Neural crest cell (in vitro differentiated cells): ENCODE measurements at regions not wholly inside any gene's neighbourhood (a gene's known extent, or its start where the extent isn't known, plus 50 kb on each side); places are given as distances from the start of the nearest gene placed in this dataset.

Experiments
- DNase-seq: peaks from one replicate; pipeline ENCODE4 v3.0.0; 2021; ENCODE audit warnings: low read depth, mixed read lengths, low spot score
- H3K27ac Mint-ChIP-seq: one replicate; pipeline ENCODE4 v1.8.0; 2021; ENCODE audit warnings: mild to moderate bottlenecking, mixed read lengths; ENCODE audit not compliant: unreplicated experiment
- H3K27me3 Mint-ChIP-seq: 2 replicates; pipeline ENCODE4 v1.8.0; 2021; ENCODE audit warnings: low read depth, mild to moderate bottlenecking, mixed read lengths
- H3K36me3 Mint-ChIP-seq: 2 replicates; pipeline ENCODE4 v1.8.0; 2021; ENCODE audit warnings: low read depth, mild to moderate bottlenecking, mixed read lengths
- H3K4me1 Mint-ChIP-seq: 2 replicates; pipeline ENCODE4 v1.8.0; 2021; ENCODE audit warnings: mixed read lengths
- H3K4me3 Mint-ChIP-seq: one replicate; pipeline ENCODE4 v1.8.0; 2021; ENCODE audit warnings: mild to moderate bottlenecking, mixed read lengths
- H3K9me3 Mint-ChIP-seq: 2 replicates; pipeline ENCODE4 v1.8.0; 2021; ENCODE audit warnings: mixed read lengths
- TF ChIP-seq, protein P1 (sequence below): fragments of 200-600 bp; sonication (generic); conservative IDR thresholded peaks from 2 replicates; pipeline ENCODE4 v1.5.0; 2021; ENCODE audit warnings: antibody characterized with exemption, mild to moderate bottlenecking

DNA sequence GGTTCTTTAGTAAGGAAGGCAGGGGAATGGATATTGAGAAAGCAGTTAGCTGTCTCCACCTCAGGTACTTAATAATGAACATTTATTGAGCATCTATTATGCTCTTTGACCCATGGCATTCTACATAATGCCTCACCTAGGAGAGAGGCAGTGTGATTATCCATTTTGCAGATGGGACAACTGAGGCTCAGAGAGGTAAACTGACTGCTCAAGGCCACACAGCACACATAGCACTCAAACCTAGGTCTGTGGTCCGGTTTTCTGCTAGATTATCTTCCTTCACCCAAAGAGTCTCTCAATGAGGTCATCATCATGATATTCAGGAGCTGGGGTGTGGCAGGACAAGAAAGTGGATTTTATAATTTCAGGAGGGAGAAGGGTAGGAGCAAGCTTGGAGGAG is 199.1 kb upstream of the LHX5 start:
- no peak overlapping the region for H3K27ac Mint-ChIP-seq
- TF ChIP-seq, protein P1, sequence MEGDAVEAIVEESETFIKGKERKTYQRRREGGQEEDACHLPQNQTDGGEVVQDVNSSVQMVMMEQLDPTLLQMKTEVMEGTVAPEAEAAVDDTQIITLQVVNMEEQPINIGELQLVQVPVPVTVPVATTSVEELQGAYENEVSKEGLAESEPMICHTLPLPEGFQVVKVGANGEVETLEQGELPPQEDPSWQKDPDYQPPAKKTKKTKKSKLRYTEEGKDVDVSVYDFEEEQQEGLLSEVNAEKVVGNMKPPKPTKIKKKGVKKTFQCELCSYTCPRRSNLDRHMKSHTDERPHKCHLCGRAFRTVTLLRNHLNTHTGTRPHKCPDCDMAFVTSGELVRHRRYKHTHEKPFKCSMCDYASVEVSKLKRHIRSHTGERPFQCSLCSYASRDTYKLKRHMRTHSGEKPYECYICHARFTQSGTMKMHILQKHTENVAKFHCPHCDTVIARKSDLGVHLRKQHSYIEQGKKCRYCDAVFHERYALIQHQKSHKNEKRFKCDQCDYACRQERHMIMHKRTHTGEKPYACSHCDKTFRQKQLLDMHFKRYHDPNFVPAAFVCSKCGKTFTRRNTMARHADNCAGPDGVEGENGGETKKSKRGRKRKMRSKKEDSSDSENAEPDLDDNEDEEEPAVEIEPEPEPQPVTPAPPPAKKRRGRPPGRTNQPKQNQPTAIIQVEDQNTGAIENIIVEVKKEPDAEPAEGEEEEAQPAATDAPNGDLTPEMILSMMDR: no peak
- no peak for DNase-seq
- peaks cover 77% of the 10 kb centered on the region for H3K27me3 Mint-ChIP-seq
- H3K36me3 Mint-ChIP-seq: no peaks in the 10 kb centered on the region
- H3K4me3 Mint-ChIP-seq: no peak overlapping the region
- no peaks in the 10 kb centered on the region for H3K9me3 Mint-ChIP-seq
- peaks cover 13% of the 10 kb centered on the region for H3K4me1 Mint-ChIP-seq

DNA sequence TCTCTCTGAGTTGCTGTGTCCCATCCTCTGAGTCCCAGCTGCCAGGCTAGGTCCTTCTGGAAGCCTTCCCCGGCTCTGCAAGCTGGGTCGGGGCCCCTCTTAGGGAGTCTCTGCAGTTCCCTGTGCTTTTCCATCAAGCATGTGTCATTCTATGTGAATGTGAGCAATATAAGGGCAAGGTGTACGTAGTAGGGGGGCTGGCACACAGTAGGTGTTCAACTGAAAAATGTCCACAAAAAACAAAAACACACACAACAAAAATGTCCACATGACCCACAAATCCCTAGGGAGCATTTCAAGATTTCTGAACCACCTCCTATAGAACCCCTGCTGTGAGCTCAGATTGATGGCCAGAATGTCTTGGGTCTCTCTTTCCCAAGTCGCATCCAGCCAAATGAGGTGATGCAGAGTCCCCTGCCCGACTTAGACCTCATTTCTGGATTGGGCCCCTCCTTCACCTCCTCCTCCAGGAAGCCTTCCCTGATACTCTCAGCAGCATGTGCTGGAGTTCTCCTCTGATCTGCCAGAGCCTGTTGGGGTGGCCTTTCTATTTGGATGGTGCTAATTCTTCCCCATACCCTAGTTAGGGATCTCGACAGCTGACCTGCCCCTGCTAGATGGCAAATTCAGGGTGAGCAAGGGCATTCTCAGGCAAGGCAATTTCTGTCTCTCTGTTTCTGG is 196.1 kb upstream of the LHX5 start:
- DNase-seq: no peak
- TF ChIP-seq, protein P1: no peak
- Mint-ChIP-seq H3K27me3 (peaks cover 61% of the 10 kb centered on the region), H3K4me3 (no peak overlapping the region), H3K9me3 (no peaks in the 10 kb centered on the region), H3K4me1 (peaks cover 31% of the 10 kb centered on the region), H3K27ac (no peak overlapping the region), H3K36me3 (no peaks in the 10 kb centered on the region)

DNA sequence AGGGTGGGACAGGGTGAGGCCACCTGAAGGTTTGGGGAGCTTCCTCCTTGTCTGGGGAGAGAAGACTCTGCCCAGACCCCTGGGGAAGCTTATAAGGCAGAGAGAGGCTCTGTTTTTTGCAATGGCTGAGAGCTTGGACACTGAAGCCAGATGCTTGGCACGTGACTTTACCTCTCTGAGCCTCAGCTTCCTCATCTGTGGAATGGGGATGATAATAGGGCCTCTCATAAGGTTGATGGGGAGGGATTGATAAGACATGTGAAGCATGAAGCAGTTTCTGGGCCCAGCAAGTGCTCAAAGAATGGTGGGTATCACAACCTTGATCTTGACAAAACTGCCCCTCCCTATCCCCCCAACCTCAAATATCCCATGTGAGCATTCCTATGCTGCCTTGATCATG is 195.4 kb upstream of the LHX5 start:
- no peak for DNase-seq
- Mint-ChIP-seq H3K27ac (no peak overlapping the region), H3K27me3 (peaks cover 60% of the 10 kb centered on the region), H3K9me3 (no peaks in the 10 kb centered on the region), H3K4me1 (peaks cover 31% of the 10 kb centered on the region), H3K4me3 (no peak overlapping the region), H3K36me3 (no peaks in the 10 kb centered on the region)
- TF ChIP-seq, protein P1: no peak

DNA sequence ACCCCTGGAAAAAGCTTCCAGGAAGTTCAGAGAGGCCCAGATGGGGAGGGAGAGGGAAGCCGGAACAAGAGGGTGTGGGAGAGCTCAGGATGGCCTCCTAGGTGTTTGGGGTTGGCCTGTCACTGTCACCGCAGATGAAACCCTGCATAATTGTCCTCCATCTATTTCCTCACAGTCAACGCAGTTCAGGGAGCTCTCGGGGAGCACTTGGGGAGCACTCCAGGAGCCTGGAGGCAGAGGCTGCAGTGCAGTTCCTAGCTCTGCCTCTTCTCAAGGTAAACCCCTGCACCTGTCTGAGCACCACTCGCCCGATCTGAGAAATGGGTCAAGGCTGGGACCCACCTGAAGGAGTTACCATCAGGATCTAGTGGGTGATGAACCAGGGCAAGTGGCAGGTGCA is 194.6 kb upstream of the LHX5 start:
- no peak overlapping the region for H3K4me3 Mint-ChIP-seq
- H3K4me1 Mint-ChIP-seq: peaks cover 31% of the 10 kb centered on the region
- TF ChIP-seq, protein P1: no peak
- peaks cover 55% of the 10 kb centered on the region for H3K27me3 Mint-ChIP-seq
- H3K9me3 Mint-ChIP-seq: no peaks in the 10 kb centered on the region
- no peaks in the 10 kb centered on the region for H3K36me3 Mint-ChIP-seq
- no peak overlapping the region for H3K27ac Mint-ChIP-seq
- no peak for DNase-seq

DNA sequence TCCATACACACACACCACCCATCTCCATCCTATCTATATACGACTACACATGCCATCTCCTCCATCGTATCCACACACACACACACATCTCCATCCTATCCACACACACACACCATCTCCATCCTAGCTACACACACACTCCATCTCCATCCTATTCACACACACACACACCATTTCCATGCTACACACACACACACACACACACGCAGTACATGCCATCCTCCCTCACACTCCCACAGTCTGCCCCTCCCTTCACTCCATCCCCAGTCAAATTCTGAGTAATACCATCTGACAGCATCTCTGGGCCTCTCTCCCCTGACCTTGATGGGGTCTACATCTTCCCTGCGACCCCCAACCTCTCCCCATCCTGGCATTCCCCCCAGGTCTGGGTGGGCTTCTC is 193.8 kb upstream of the LHX5 start:
- H3K9me3 Mint-ChIP-seq: no peaks in the 10 kb centered on the region
- H3K4me3 Mint-ChIP-seq: no peak overlapping the region
- H3K4me1 Mint-ChIP-seq: peaks cover 31% of the 10 kb centered on the region
- no peak overlapping the region for H3K27ac Mint-ChIP-seq
- TF ChIP-seq, protein P1: no peak
- H3K27me3 Mint-ChIP-seq: peaks cover 48% of the 10 kb centered on the region
- DNase-seq: no peak
- no peaks in the 10 kb centered on the region for H3K36me3 Mint-ChIP-seq
